NCI-H1694 (cell line): ENCODE measurements at regions not wholly inside any gene's neighbourhood (a gene's known extent, or its start where the extent isn't known, plus 50 kb on each side); places are given as distances from the start of the nearest gene placed in this dataset.

Experiments
- DNase-seq: peaks from one replicate; lab custom pipeline; 2025; lab: John Stamatoyannopoulos, UW

DNA sequence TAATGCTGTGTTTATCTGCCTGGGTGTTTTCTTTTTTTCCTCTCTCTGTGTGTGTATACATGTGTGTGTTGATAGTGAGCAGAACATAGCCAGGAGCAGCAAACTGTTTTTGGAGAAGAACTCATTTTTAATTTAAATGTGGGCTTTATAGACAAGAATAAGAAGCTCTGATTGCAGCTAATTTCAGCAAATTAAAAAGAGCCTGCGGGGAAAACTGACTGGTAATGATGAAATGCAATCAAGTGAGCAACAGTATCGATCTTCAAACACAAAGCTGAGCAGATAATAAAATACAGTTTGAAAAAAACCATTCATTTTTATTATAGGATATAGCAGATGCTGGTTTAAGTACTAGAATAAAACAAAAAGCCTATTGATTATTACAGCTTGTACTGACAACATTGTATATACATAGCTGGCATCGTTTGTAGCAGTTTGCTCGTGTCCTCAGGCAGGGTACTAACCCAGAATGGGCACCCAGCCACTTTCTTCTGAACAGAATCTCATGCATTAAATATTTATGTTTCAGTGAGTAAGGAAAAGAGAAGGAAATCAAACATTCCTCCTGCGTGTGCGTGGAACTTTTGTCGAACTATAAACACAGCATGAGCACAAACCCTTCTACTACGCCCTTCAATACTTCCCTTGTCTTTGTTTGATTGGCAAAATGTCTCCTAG lies 73.5 kb upstream of the ZFP42 start:
- no peak for DNase-seq

DNA sequence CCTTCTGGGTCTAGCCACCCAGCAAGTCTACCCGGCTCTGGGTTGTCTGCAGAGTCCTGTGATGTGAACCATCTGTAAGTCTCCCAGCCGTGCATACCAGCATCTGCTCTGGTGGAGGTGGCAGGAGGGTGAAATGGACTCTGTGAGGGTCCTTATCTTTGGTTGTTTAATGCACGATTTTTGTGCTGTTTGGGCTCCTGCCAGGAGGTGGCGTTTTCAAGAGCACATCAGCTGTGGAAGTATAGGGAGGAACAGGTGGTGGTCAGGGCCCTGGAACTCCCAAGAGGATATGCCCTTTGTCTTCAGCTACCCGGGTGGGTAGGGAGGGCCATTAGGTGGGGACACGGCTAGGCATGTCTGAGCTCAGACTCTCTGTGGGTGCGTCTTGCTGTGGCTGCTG lies 66.5 kb upstream of the ZFP42 start:
- no peak for DNase-seq

GRCh38 chr4:187934766-187935165 lies 60.8 kb upstream of the ZFP42 start:
- no peak for DNase-seq

GRCh38 chr4:187937557-187937956 lies 58.0 kb upstream of the ZFP42 start:
- DNase-seq, result no peak

DNA sequence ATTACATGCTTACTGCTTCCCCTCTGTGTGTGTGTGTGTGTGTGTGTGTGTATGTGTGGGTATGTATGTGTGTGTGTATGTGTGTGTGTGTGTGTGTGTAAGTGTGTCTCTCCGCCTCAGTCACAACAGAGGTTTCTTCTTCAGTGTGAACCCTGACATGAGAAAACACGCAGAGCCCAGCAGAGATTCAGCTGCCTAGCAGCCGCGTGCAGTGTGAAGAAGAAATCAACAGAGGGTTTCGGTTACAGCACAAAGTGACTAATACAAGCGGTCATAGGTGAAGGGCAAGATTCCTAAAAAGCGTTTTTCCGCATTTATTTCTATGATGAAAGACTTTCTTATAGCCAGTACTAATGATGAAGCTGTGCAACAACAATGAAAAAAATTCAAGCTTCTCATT lies 55.3 kb upstream of the ZFP42 start:
- no peak for DNase-seq

- no peak for DNase-seq
Measured at GRCh38 chr4:187942968-187943367, 52.6 kb upstream of the ZFP42 start.

GRCh38 chr4:187944179-187944578 lies 51.4 kb upstream of the ZFP42 start:
- no peak for DNase-seq
